HCT116 (cell line): ENCODE measurements at regions not wholly inside any gene's neighbourhood (a gene's known extent, or its start where the extent isn't known, plus 50 kb on each side); places are given as distances from the start of the nearest gene placed in this dataset.

Source experiments
- EZH2 ChIP-seq: fragments of 200-600 bp; sonication (generic); IDR thresholded peaks from 2 replicates; pipeline ENCODE4 v1.6.1; 2017; ENCODE audit warnings: antibody characterized with exemption, mixed run types
- POLR2A ChIP-seq: IDR thresholded peaks from 2 replicates; pipeline ENCODE4 v1.7.0; 2011; ENCODE audit warnings: borderline replicate concordance; ENCODE audit not compliant: insufficient read depth, insufficient read length; ENCODE audit errors: extremely low read depth
- TF ChIP-seq, protein P1 (sequence below), 3 experiments: fragments of 200-600 bp in 1 of 3; sonication (generic) in 1 of 3; IDR thresholded peaks in 2 of 3; conservative IDR thresholded peaks in 1 of 3; 2 replicates each; pipeline ENCODE4 v1.5.1; 2012 to 2017; ENCODE audit warnings: low read depth in 2 of 3, low read length in 2 of 3, antibody characterized with exemption in 1 of 3, borderline replicate concordance in 1 of 3, control low read depth in 1 of 3, mild to moderate bottlenecking in 1 of 3, mixed read lengths in 1 of 3, mixed run types in 1 of 3, moderate library complexity in 1 of 3; ENCODE audit not compliant: insufficient read depth in 1 of 3
- TF ChIP-seq, protein P2 (sequence below): IDR thresholded peaks from 2 replicates; pipeline ENCODE4 v1.6.1; 2012; ENCODE audit warnings: low read depth

DNA sequence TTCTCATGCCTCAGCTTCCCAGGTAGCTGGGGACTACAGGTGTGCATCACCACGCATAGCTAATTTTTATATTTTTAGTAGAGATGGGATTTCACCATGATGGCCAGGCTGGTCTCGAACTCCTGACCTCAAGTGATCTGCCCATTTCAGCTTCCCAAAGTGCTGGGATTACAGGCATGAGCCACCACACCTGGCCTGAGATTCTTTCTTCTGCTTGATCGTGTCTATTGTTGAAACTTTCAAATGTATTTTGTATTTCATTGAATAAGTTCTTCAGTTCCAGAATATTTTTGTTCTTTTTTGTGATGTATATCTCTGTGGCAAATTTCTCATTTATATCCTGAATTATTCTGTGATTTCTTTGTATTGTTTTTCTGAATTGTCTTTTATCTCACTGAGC, 1063.3 kb upstream of the WWC1 start:
- TF ChIP-seq, protein P1, sequence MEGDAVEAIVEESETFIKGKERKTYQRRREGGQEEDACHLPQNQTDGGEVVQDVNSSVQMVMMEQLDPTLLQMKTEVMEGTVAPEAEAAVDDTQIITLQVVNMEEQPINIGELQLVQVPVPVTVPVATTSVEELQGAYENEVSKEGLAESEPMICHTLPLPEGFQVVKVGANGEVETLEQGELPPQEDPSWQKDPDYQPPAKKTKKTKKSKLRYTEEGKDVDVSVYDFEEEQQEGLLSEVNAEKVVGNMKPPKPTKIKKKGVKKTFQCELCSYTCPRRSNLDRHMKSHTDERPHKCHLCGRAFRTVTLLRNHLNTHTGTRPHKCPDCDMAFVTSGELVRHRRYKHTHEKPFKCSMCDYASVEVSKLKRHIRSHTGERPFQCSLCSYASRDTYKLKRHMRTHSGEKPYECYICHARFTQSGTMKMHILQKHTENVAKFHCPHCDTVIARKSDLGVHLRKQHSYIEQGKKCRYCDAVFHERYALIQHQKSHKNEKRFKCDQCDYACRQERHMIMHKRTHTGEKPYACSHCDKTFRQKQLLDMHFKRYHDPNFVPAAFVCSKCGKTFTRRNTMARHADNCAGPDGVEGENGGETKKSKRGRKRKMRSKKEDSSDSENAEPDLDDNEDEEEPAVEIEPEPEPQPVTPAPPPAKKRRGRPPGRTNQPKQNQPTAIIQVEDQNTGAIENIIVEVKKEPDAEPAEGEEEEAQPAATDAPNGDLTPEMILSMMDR (IDR thresholded peaks at IDR 0.05 in 2 of 3, conservative IDR thresholded peaks at IDR 0.05 in 1 of 3; ENCODE audit: borderline replicate concordance in 1 of 3, insufficient read depth in 1 of 3, low read depth in 2 of 3, low read length in 2 of 3), result no peak
- TF ChIP-seq EZH2 (no peak), POLR2A (no peak)
- TF ChIP-seq, protein P2, sequence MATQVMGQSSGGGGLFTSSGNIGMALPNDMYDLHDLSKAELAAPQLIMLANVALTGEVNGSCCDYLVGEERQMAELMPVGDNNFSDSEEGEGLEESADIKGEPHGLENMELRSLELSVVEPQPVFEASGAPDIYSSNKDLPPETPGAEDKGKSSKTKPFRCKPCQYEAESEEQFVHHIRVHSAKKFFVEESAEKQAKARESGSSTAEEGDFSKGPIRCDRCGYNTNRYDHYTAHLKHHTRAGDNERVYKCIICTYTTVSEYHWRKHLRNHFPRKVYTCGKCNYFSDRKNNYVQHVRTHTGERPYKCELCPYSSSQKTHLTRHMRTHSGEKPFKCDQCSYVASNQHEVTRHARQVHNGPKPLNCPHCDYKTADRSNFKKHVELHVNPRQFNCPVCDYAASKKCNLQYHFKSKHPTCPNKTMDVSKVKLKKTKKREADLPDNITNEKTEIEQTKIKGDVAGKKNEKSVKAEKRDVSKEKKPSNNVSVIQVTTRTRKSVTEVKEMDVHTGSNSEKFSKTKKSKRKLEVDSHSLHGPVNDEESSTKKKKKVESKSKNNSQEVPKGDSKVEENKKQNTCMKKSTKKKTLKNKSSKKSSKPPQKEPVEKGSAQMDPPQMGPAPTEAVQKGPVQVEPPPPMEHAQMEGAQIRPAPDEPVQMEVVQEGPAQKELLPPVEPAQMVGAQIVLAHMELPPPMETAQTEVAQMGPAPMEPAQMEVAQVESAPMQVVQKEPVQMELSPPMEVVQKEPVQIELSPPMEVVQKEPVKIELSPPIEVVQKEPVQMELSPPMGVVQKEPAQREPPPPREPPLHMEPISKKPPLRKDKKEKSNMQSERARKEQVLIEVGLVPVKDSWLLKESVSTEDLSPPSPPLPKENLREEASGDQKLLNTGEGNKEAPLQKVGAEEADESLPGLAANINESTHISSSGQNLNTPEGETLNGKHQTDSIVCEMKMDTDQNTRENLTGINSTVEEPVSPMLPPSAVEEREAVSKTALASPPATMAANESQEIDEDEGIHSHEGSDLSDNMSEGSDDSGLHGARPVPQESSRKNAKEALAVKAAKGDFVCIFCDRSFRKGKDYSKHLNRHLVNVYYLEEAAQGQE, result no peak
